ENCODE measurements at regions not wholly inside any gene's neighbourhood (a gene's known extent, or its start where the extent isn't known, plus 50 kb on each side); places are given as distances from the start of the nearest gene placed in this dataset.

- no peak overlapping the region for H3K27ac ChIP-seq
- H2AFZ ChIP-seq (ENCODE audit: low read depth) = no peak overlapping the region
- H3K79me2 ChIP-seq (ENCODE audit: insufficient read depth, low read depth) = no peaks in the 10 kb centered on the region
- H4K20me1 ChIP-seq (ENCODE audit: insufficient read depth) = no peaks in the 10 kb centered on the region
- H3K27me3 ChIP-seq (ENCODE audit: insufficient read depth, low read depth) = no peaks in the 10 kb centered on the region
- TF ChIP-seq CTCF (conservative IDR thresholded peaks at IDR 0.05; ENCODE audit: low read depth, low read length) = no peak
- H3K9ac ChIP-seq = no peak overlapping the region
- H3K4me2 ChIP-seq = no peak overlapping the region
- no peaks in the 10 kb centered on the region for H3K4me1 ChIP-seq (ENCODE audit: low read depth, poor library complexity, severe bottlenecking)
- no peaks in the 10 kb centered on the region for H3K36me3 ChIP-seq (ENCODE audit: insufficient read depth)
- H3K4me3 ChIP-seq (IDR thresholded peaks at IDR 0.05; ENCODE audit: insufficient read depth, low read depth, low read length) = no peak overlapping the region
Measured at GRCh38 chr13:105598529-105598928, 936.9 kb downstream of the EFNB2 start.

- Histone ChIP-seq H3K4me2 (no peak overlapping the region), H3K27me3 (ENCODE audit: insufficient read depth, low read depth) (no peaks in the 10 kb centered on the region), H4K20me1 (ENCODE audit: insufficient read depth) (no peaks in the 10 kb centered on the region), H3K4me3 (IDR thresholded peaks at IDR 0.05; ENCODE audit: insufficient read depth, low read depth, low read length) (no peak overlapping the region), H3K36me3 (ENCODE audit: insufficient read depth) (no peaks in the 10 kb centered on the region), H3K4me1 (ENCODE audit: low read depth, poor library complexity, severe bottlenecking) (no peaks in the 10 kb centered on the region), H3K9ac (no peak overlapping the region), H3K79me2 (ENCODE audit: insufficient read depth, low read depth) (no peaks in the 10 kb centered on the region), H3K27ac (no peak overlapping the region), H2AFZ (ENCODE audit: low read depth) (no peak overlapping the region)
- TF ChIP-seq CTCF (conservative IDR thresholded peaks at IDR 0.05; ENCODE audit: low read depth, low read length) = no peak
Measured at GRCh38 chr13:105597573-105597972, 937.9 kb downstream of the EFNB2 start.

- no peaks in the 10 kb centered on the region for H4K20me1 ChIP-seq (ENCODE audit: insufficient read depth)
- no peaks in the 10 kb centered on the region for H3K36me3 ChIP-seq (ENCODE audit: insufficient read depth)
- H3K27me3 ChIP-seq (ENCODE audit: insufficient read depth, low read depth) = no peaks in the 10 kb centered on the region
- H3K27ac ChIP-seq = no peak overlapping the region
- H3K4me1 ChIP-seq (ENCODE audit: low read depth, poor library complexity, severe bottlenecking) = no peaks in the 10 kb centered on the region
- no peaks in the 10 kb centered on the region for H3K79me2 ChIP-seq (ENCODE audit: insufficient read depth, low read depth)
- no peak overlapping the region for H3K4me2 ChIP-seq
- H3K9ac ChIP-seq = no peak overlapping the region
- H2AFZ ChIP-seq (ENCODE audit: low read depth) = no peak overlapping the region
- H3K4me3 ChIP-seq (IDR thresholded peaks at IDR 0.05; ENCODE audit: insufficient read depth, low read depth, low read length) = no peak overlapping the region
- no peak for TF ChIP-seq CTCF (conservative IDR thresholded peaks at IDR 0.05; ENCODE audit: low read depth, low read length)
Measured at GRCh38 chr13:105595471-105595870, 940.0 kb downstream of the EFNB2 start.

GRCh38 chr13:105591277-105591676, 944.2 kb downstream of the EFNB2 start:
- H3K27ac ChIP-seq = no peak overlapping the region
- no peaks in the 10 kb centered on the region for H3K36me3 ChIP-seq (ENCODE audit: insufficient read depth)
- no peaks in the 10 kb centered on the region for H3K4me1 ChIP-seq (ENCODE audit: low read depth, poor library complexity, severe bottlenecking)
- no peak overlapping the region for H3K4me2 ChIP-seq
- H3K4me3 ChIP-seq (IDR thresholded peaks at IDR 0.05; ENCODE audit: insufficient read depth, low read depth, low read length) = no peak overlapping the region
- no peaks in the 10 kb centered on the region for H3K79me2 ChIP-seq (ENCODE audit: insufficient read depth, low read depth)
- H4K20me1 ChIP-seq (ENCODE audit: insufficient read depth) = no peaks in the 10 kb centered on the region
- no peak for TF ChIP-seq CTCF (conservative IDR thresholded peaks at IDR 0.05; ENCODE audit: low read depth, low read length)
- no peak overlapping the region for H3K9ac ChIP-seq
- H3K27me3 ChIP-seq (ENCODE audit: insufficient read depth, low read depth) = no peaks in the 10 kb centered on the region
- no peak overlapping the region for H2AFZ ChIP-seq (ENCODE audit: low read depth)

- TF ChIP-seq CTCF (conservative IDR thresholded peaks at IDR 0.05; ENCODE audit: low read depth, low read length) = no peak
- H2AFZ ChIP-seq (ENCODE audit: low read depth) = no peak overlapping the region
- no peaks in the 10 kb centered on the region for H4K20me1 ChIP-seq (ENCODE audit: insufficient read depth)
- H3K4me3 ChIP-seq (IDR thresholded peaks at IDR 0.05; ENCODE audit: insufficient read depth, low read depth, low read length) = no peak overlapping the region
- H3K9ac ChIP-seq = no peak overlapping the region
- H3K79me2 ChIP-seq (ENCODE audit: insufficient read depth, low read depth) = no peaks in the 10 kb centered on the region
- H3K27ac ChIP-seq = no peak overlapping the region
- no peaks in the 10 kb centered on the region for H3K36me3 ChIP-seq (ENCODE audit: insufficient read depth)
- no peak overlapping the region for H3K4me2 ChIP-seq
- H3K4me1 ChIP-seq (ENCODE audit: low read depth, poor library complexity, severe bottlenecking) = no peaks in the 10 kb centered on the region
- H3K27me3 ChIP-seq (ENCODE audit: insufficient read depth, low read depth) = no peaks in the 10 kb centered on the region
Measured at GRCh38 chr13:105587786-105588185, 947.7 kb downstream of the EFNB2 start.

Data from KMS-11 (cell line).